ENCODE measurements at regions not wholly inside any gene's neighbourhood (a gene's known extent, or its start where the extent isn't known, plus 50 kb on each side); places are given as distances from the start of the nearest gene placed in this dataset.

DNA sequence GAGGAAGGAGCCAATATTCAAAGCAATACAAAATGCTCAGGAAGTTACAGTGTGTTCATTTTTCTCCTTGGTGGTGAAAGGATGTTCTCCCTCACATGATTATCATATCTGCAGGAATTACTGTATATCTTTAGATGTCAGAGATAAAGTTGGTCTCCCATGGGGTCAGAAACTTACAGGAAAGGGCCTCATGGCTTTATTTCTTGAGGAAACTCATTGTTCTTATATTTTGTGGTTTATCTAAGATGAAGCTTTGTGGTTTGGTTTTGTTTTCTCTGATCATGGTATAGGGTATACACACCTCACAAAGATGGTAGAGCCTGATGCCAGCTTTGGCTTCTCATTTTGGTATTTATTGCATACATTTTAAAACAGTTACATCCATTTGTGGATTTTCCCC lies 100.5 kb upstream of the STXBP5 start:
- RAD21 ChIA-PET (ENCODE audit: unreplicated experiment) = no interaction called here
- Histone ChIP-seq H2AFZ (ENCODE audit: control insufficient read depth, low read depth, low read length) (no peak overlapping the region), H3K4me3 (no peak overlapping the region), H3K79me2 (ENCODE audit: control insufficient read depth, insufficient read depth, low read length) (no peaks in the 10 kb centered on the region), H4K20me1 (ENCODE audit: control insufficient read depth, insufficient read depth) (no peaks in the 10 kb centered on the region), H3K27ac (ENCODE audit: control insufficient read depth, insufficient read depth) (no peak overlapping the region), H3K27me3 (replicated peaks in 1 of 2; ENCODE audit: control insufficient read depth in 2 of 2, insufficient read depth in 2 of 2, low read length in 1 of 2) (no peaks in the 10 kb centered on the region), H3K4me1 (ENCODE audit: control insufficient read depth, insufficient read depth, low read length) (no peaks in the 10 kb centered on the region), H3K4me2 (ENCODE audit: control insufficient read depth, insufficient read depth) (no peak overlapping the region), H3K36me3 (ENCODE audit: control insufficient read depth in 2 of 2, insufficient read depth in 2 of 2, low read length in 1 of 2) (no peaks in the 10 kb centered on the region), H3K9me3 (replicated peaks; ENCODE audit: control insufficient read depth, insufficient read depth, low read length) (no peaks in the 10 kb centered on the region), H3K9ac (ENCODE audit: control insufficient read depth, insufficient read depth, low read length) (no peak overlapping the region)
- CTCF ChIA-PET = no interaction called here
- FAIRE-seq (no peak), ATAC-seq (no peak), DNase-seq (ENCODE audit: low read depth, low spot score) (no peak)
- in situ Hi-C loops (cut with MboI) = no loop called here
- SMC1A ChIA-PET (ENCODE audit: uncharacterized antibody, unreplicated experiment) = interaction anchor here (0.5 kb wide), 1 partner anchor 641 kb away, joined by 3 read pairs; no protein-coding TSS in a partner anchor
- intact Hi-C loops (cut with micrococcal nuclease; ENCODE audit: unreplicated experiment) = no loop called here
- TF ChIP-seq NR2F1 (conservative IDR thresholded peaks at IDR 0.05) (no peak), SREBF2 (IDR thresholded peaks at IDR 0.05; ENCODE audit: low read length) (no peak), SMAD1 (IDR thresholded peaks at IDR 0.05; ENCODE audit: low read depth, partially characterized antibody) (no peak), NFIC (IDR thresholded peaks at IDR 0.05; ENCODE audit: low read depth, low read length) (no peak), SIX5 (IDR thresholded peaks at IDR 0.05; ENCODE audit: low read depth, low read length, severe bottlenecking) (no peak), POU2F2 (IDR thresholded peaks at IDR 0.05; ENCODE audit: borderline replicate concordance, low read depth, low read length) (no peak)
- TF ChIP-seq, protein P1, sequence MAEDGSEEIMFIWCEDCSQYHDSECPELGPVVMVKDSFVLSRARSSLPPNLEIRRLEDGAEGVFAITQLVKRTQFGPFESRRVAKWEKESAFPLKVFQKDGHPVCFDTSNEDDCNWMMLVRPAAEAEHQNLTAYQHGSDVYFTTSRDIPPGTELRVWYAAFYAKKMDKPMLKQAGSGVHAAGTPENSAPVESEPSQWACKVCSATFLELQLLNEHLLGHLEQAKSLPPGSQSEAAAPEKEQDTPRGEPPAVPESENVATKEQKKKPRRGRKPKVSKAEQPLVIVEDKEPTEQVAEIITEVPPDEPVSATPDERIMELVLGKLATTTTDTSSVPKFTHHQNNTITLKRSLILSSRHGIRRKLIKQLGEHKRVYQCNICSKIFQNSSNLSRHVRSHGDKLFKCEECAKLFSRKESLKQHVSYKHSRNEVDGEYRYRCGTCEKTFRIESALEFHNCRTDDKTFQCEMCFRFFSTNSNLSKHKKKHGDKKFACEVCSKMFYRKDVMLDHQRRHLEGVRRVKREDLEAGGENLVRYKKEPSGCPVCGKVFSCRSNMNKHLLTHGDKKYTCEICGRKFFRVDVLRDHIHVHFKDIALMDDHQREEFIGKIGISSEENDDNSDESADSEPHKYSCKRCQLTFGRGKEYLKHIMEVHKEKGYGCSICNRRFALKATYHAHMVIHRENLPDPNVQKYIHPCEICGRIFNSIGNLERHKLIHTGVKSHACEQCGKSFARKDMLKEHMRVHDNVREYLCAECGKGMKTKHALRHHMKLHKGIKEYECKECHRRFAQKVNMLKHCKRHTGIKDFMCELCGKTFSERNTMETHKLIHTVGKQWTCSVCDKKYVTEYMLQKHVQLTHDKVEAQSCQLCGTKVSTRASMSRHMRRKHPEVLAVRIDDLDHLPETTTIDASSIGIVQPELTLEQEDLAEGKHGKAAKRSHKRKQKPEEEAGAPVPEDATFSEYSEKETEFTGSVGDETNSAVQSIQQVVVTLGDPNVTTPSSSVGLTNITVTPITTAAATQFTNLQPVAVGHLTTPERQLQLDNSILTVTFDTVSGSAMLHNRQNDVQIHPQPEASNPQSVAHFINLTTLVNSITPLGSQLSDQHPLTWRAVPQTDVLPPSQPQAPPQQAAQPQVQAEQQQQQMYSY (CRISPR knock-in tag; IDR thresholded peaks at IDR 0.05) = no peak
- POLR2A ChIA-PET = no interaction called here
- no TSS peak for BruUV-seq (replicated peaks)

All from GM12878 (cell line).